BJ (cell line): ENCODE measurements at regions not wholly inside any gene's neighbourhood (a gene's known extent, or its start where the extent isn't known, plus 50 kb on each side); places are given as distances from the start of the nearest gene placed in this dataset.

Source experiments
- CTCF ChIA-PET: fragments of 350-600 bp; formaldehyde crosslinking; extraction: SDS; loops from one replicate; lab custom pipeline; 2021; ENCODE audit warnings: antibody characterized with exemption, inconsistent platforms; lab: Yijun Ruan, JAX
- POLR2A ChIA-PET: fragments of 300-600 bp; sonication (Branson Sonifier 250); formaldehyde crosslinking; extraction: SDS; loops from one replicate; lab custom pipeline; 2021; ENCODE audit warnings: antibody characterized with exemption; lab: Charles Lee
- DNase-seq: peaks from one replicate; pipeline ENCODE4 v3.0.0-alpha.2; 2011; ENCODE audit warnings: low read depth
- H3K27me3 ChIP-seq: 2 replicates; pipeline ENCODE4 v1.6.0; 2011; ENCODE audit warnings: low read length; ENCODE audit not compliant: control insufficient read depth, insufficient read depth
- H3K36me3 ChIP-seq: 2 replicates; pipeline ENCODE4 v1.5.1; 2011; ENCODE audit warnings: low read length; ENCODE audit not compliant: control insufficient read depth, insufficient read depth
- H3K4me3 ChIP-seq: 2 replicates; pipeline ENCODE4 v1.5.1; 2011; ENCODE audit warnings: low read depth, mild to moderate bottlenecking, control low read depth, low read length
- CTCF ChIP-seq: IDR thresholded peaks from 2 replicates; pipeline ENCODE4 v1.5.1; 2011; ENCODE audit warnings: low read depth, mild to moderate bottlenecking, control low read depth, inconsistent platforms, low read length, moderate library complexity; ENCODE audit not compliant: insufficient read depth

DNA sequence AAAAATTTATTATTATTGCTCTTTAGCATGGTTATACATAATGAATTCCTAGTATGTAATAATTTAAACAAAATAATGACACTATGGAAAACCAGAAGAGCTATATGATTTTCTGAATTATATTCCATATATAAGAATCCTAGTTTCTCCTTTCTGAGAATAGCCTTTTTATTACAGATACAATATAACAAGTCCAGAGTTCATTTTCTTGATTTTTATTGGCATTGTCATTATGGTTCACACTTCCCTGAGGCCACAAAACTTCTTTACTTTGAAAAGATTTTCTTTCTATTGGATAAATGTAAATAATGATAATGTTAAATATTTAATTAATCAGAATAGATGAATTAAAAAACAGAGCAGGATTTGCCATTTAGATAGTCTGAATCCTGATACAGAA, 362.3 kb upstream of the BCHE start:
- Histone ChIP-seq H3K27me3 (no peaks in the 10 kb centered on the region), H3K4me3 (no peak overlapping the region), H3K36me3 (no peaks in the 10 kb centered on the region)
- no peak for DNase-seq
- CTCF ChIA-PET, result no interaction called here
- TF ChIP-seq CTCF, result no peak
- POLR2A ChIA-PET, result no interaction called here

GRCh38 chr3:166195808-166196207, 358.6 kb upstream of the BCHE start:
- no peak for DNase-seq
- POLR2A ChIA-PET, result no interaction called here
- H3K27me3 ChIP-seq, result no peaks in the 10 kb centered on the region
- CTCF ChIA-PET, result no interaction called here
- TF ChIP-seq CTCF, result no peak
- no peaks in the 10 kb centered on the region for H3K36me3 ChIP-seq
- H3K4me3 ChIP-seq, result no peak overlapping the region

- DNase-seq, result no peak
- no peak overlapping the region for H3K4me3 ChIP-seq
- no peaks in the 10 kb centered on the region for H3K36me3 ChIP-seq
- H3K27me3 ChIP-seq, result no peaks in the 10 kb centered on the region
- no peak for TF ChIP-seq CTCF
- CTCF ChIA-PET, result no interaction called here
- POLR2A ChIA-PET, result no interaction called here
These were observed 354.2 kb upstream of the BCHE start for GRCh38 chr3:166191411-166191810.

- TF ChIP-seq CTCF, result no peak
- CTCF ChIA-PET, result no interaction called here
- DNase-seq, result no peak
These were observed 353.1 kb upstream of the BCHE start for GRCh38 chr3:166190360-166190759.

DNA sequence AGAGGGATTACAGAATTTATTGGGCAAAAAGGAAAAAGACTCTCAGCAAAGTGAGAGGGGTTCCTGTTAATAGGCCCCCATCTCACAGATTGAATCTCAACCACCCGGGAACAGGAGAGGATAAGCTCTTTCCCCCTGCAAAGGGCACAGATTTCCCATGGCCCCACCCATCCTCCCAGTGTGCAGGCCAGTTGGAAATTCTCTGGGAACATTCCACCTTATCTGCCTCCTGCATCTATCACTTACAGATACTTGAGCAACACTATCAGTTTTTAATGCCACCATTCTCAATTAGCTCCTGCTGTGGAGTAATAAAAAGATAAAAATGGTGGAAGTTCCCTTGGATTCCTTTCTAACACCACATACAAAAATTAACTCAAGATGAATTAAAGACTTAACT, 350.0 kb upstream of the BCHE start:
- Histone ChIP-seq H3K27me3 (no peaks in the 10 kb centered on the region), H3K36me3 (no peaks in the 10 kb centered on the region), H3K4me3 (no peak overlapping the region)
- DNase-seq, result no peak
- TF ChIP-seq CTCF, result no peak
- CTCF ChIA-PET, result interaction anchor here (0.6 kb wide), 1 partner anchor 1882 kb away, joined by 3 read pairs; no protein-coding TSS in a partner anchor
- POLR2A ChIA-PET, result no interaction called here

More at GRCh38 chr3:166190360-166190759, 353.1 kb upstream of the BCHE start:
- H3K36me3 ChIP-seq, result no peaks in the 10 kb centered on the region
- no peak overlapping the region for H3K4me3 ChIP-seq
- no peaks in the 10 kb centered on the region for H3K27me3 ChIP-seq
- POLR2A ChIA-PET, result no interaction called here
